ENCODE measurements at regions not wholly inside any gene's neighbourhood (a gene's known extent, or its start where the extent isn't known, plus 50 kb on each side); places are given as distances from the start of the nearest gene placed in this dataset.

GRCh38 chr3:86723433-86723832 is 267.5 kb downstream of the VGLL3 start:
- TF ChIP-seq CTCF (IDR thresholded peaks at IDR 0.05; ENCODE audit: insufficient read depth, low read length, poor library complexity, severe bottlenecking) (no peak), EZH2phosphoT487 (conservative IDR thresholded peaks at IDR 0.05; ENCODE audit: low read length) (no peak)
